Lower leg skin (tissue), 4 donors: ENCODE measurements at regions not wholly inside any gene's neighbourhood (a gene's known extent, or its start where the extent isn't known, plus 50 kb on each side); places are given as distances from the start of the nearest gene placed in this dataset.

Experiments used
- DNase-seq, 2 donors: peaks; one replicate each; pipeline ENCODE4 v3.0.0-alpha.2; 2019; ENCODE audit warnings: low spot score in 2 of 2
- H3K4me3 ChIP-seq: fragments of 200-600 bp; sonication (generic); 2 replicates; pipeline ENCODE4 v1.5.1; 2017; ENCODE audit warnings: mild to moderate bottlenecking, low read depth; ENCODE audit not compliant: poor library complexity, severe bottlenecking
- CTCF ChIP-seq, 3 donors: fragments of 450-650 bp; IDR thresholded peaks; one replicate each; pipeline ENCODE4 v1.5.1; 2016; ENCODE audit warnings: antibody characterized with exemption in 3 of 3, mild to moderate bottlenecking in 3 of 3, moderate library complexity in 2 of 3
- POLR2A ChIP-seq, 2 donors: fragments of 450-650 bp; IDR thresholded peaks; one replicate each; pipeline ENCODE4 v1.6.1; 2016 to 2017; ENCODE audit warnings: antibody characterized with exemption in 2 of 2, mild to moderate bottlenecking in 1 of 2, moderate library complexity in 1 of 2
- WGBS, 2 donors: methylation state at CpG; one replicate each; pipeline ENCODE4 v1.1.5; 2018; 5-methylcytosine and 5-hydroxymethylcytosine counted together
- intact Hi-C: fragments of 100-400 bp; cut with DNase I; formaldehyde crosslinking; loops from one replicate; pipeline ENCODE4 v1.15.0; 2023; ENCODE audit warnings: low total_unique reads

GRCh38 chr7:12067156-12067831 is 143.8 kb upstream of the TMEM106B start:
- intact Hi-C loops: loop anchor here (10.0 kb wide), 1 partner anchor 258 kb away; no protein-coding TSS in a partner anchor
- DNase-seq: no peak
- 69% methylated on average over 13 of the region's 13 CpGs for WGBS, 2 donors
- no peak for TF ChIP-seq POLR2A (IDR thresholded peaks at IDR 0.05)
- TF ChIP-seq CTCF (IDR thresholded peaks at IDR 0.05): no peak
- H3K4me3 ChIP-seq: no peak overlapping the region

GRCh38 chr7:12069757-12070156 is 141.3 kb upstream of the TMEM106B start:
- WGBS, 2 donors: 93 to 97% methylated on average over 1 of the region's 1 CpG
- no peak overlapping the region for H3K4me3 ChIP-seq
- TF ChIP-seq CTCF (IDR thresholded peaks at IDR 0.05): no peak
- TF ChIP-seq POLR2A (IDR thresholded peaks at IDR 0.05): no peak
- intact Hi-C loops: loop anchor here (10.0 kb wide), 1 partner anchor 255 kb away; no protein-coding TSS in a partner anchor
- no peak for DNase-seq

DNA sequence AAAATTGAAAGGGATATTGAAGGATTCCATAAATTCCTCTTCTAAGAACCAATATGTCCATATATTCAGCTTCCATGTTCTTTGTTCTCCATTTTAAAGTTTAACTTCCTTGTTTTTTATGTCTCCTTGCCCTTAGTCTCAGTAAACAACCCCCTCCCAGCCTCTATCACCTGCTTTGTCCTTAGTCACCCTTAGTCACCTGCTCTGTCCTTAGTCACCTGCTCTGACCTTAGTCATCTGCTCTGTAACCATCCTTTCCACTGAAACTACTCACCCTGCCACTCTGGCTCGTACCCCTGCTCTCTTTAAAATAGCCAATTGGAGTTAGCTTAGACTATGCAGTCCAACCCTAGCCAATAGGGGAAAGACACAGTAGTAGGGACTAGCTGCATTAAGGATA is 136.2 kb upstream of the TMEM106B start:
- TF ChIP-seq POLR2A (IDR thresholded peaks at IDR 0.05): no peak
- no peak for TF ChIP-seq CTCF (IDR thresholded peaks at IDR 0.05)
- DNase-seq: no peak
- 68 to 79% methylated on average over 1 of the region's 1 CpG for WGBS, 2 donors
- intact Hi-C loops: no loop called here
- H3K4me3 ChIP-seq: no peak overlapping the region

GRCh38 chr7:12080006-12080405 is 131.1 kb upstream of the TMEM106B start:
- no peak for DNase-seq
- no peak overlapping the region for H3K4me3 ChIP-seq
- 56 to 61% methylated on average over 3 of the region's 3 CpGs for WGBS, 2 donors
- intact Hi-C loops: no loop called here
- TF ChIP-seq POLR2A (IDR thresholded peaks at IDR 0.05): no peak
- no peak for TF ChIP-seq CTCF (IDR thresholded peaks at IDR 0.05)

GRCh38 chr7:12085516-12085915 is 125.6 kb upstream of the TMEM106B start:
- no peak overlapping the region for H3K4me3 ChIP-seq
- intact Hi-C loops: no loop called here
- WGBS, 2 donors: 38 to 47% methylated on average over 1 of the region's 1 CpG
- no peak for DNase-seq
- TF ChIP-seq CTCF (IDR thresholded peaks at IDR 0.05): no peak
- TF ChIP-seq POLR2A (IDR thresholded peaks at IDR 0.05): no peak
